IMR-90 (cell line): ENCODE measurements at regions not wholly inside any gene's neighbourhood (a gene's known extent, or its start where the extent isn't known, plus 50 kb on each side); places are given as distances from the start of the nearest gene placed in this dataset.

Experiments
- ATAC-seq: fragments of 200-7000 bp; cut with Tn5 transposase; 2 replicates; pipeline ENCODE4 v1.9.1; 2020; ENCODE audit warnings: low read depth, mild to moderate bottlenecking, moderate library complexity
- BruUV-seq: library from RNA; stranded (reverse); fragments of 400-500 nt; replicated peaks from 2 replicates; lab custom pipeline; 2021; lab: Mats Ljungman, UMichigan
- CTCF ChIA-PET: fragments of 300-600 bp; formaldehyde crosslinking; extraction: SDS; loops from one replicate; lab custom pipeline; 2021; ENCODE audit warnings: antibody characterized with exemption; lab: Yijun Ruan, JAX
- POLR2A ChIA-PET: fragments of 300-600 bp; sonication (Branson Sonifier 250); formaldehyde crosslinking; loops from one replicate; lab custom pipeline; 2022; ENCODE audit warnings: antibody characterized with exemption; ENCODE audit not compliant: unreplicated experiment; lab: Charles Lee
- DNase-seq: peaks from one replicate; pipeline ENCODE4 v3.0.0; 2013
- H2AFZ ChIP-seq: replicated peaks from 2 replicates; pipeline ENCODE3; 2013; ENCODE audit warnings: low read length, mild to moderate bottlenecking; ENCODE audit not compliant: poor library complexity
- H2AK5ac ChIP-seq: 2 replicates; pipeline ENCODE4 v1.6.1; 2013; ENCODE audit warnings: low read depth, low read length, inconsistent platforms
- H2AK9ac ChIP-seq: replicated peaks from 2 replicates; pipeline ENCODE3; 2013; ENCODE audit warnings: mild to moderate bottlenecking, low read depth, low read length, moderate library complexity; ENCODE audit not compliant: poor library complexity
- H2BK120ac ChIP-seq: 2 replicates; pipeline ENCODE4 v1.6.1; 2013; ENCODE audit warnings: low read depth, low read length, inconsistent platforms
- H2BK15ac ChIP-seq: 3 replicates; pipeline ENCODE4 v1.6.1; 2013; ENCODE audit warnings: low read depth, low read length, inconsistent platforms
- H2BK20ac ChIP-seq: 2 replicates; pipeline ENCODE4 v1.6.1; 2013; ENCODE audit warnings: low read depth, mild to moderate bottlenecking, inconsistent platforms, low read length, moderate library complexity
- H2BK5ac ChIP-seq: 2 replicates; pipeline ENCODE4 v1.6.1; 2013; ENCODE audit warnings: mild to moderate bottlenecking, low read depth, low read length, inconsistent platforms; ENCODE audit not compliant: poor library complexity, severe bottlenecking
- H3K14ac ChIP-seq: replicated peaks from 2 replicates; pipeline ENCODE4 v1.6.1; 2013; ENCODE audit warnings: low read depth, low read length, inconsistent platforms
- H3K18ac ChIP-seq: 2 replicates; pipeline ENCODE4 v1.6.1; 2013; ENCODE audit warnings: low read depth, low read length, control low read depth
- H3K23ac ChIP-seq: 2 replicates; pipeline ENCODE4 v1.6.1; 2013; ENCODE audit warnings: low read depth, low read length, inconsistent platforms
- H3K27ac ChIP-seq: 2 replicates; pipeline ENCODE4 v1.5.1; 2013; ENCODE audit warnings: mild to moderate bottlenecking, control low read depth, low read length; ENCODE audit not compliant: insufficient read depth
- H3K27me3 ChIP-seq: 2 replicates; pipeline ENCODE4 v1.6.1; 2013; ENCODE audit warnings: low read length; ENCODE audit not compliant: control insufficient read depth, insufficient read depth
- H3K36me3 ChIP-seq: 2 replicates; pipeline ENCODE4 v1.6.1; 2013; ENCODE audit warnings: low read length, mixed read lengths; ENCODE audit not compliant: control insufficient read depth, insufficient read depth
- H3K4ac ChIP-seq: 2 replicates; pipeline ENCODE4 v1.6.1; 2013; ENCODE audit warnings: low read depth, low read length, inconsistent platforms
- H3K4me1 ChIP-seq: 2 replicates; pipeline ENCODE4 v1.6.1; 2013; ENCODE audit warnings: low read length, mixed read lengths; ENCODE audit not compliant: control insufficient read depth, insufficient read depth
- H3K4me2 ChIP-seq: 2 replicates; pipeline ENCODE4 v1.6.1; 2013; ENCODE audit warnings: low read depth, mild to moderate bottlenecking, control low read depth, low read length, moderate library complexity
- H3K4me3 ChIP-seq: 2 replicates; pipeline ENCODE4 v1.5.1; 2013; ENCODE audit warnings: low read depth, mild to moderate bottlenecking, control low read depth, low read length, moderate library complexity; ENCODE audit not compliant: insufficient read depth
- H3K56ac ChIP-seq: 2 replicates; pipeline ENCODE4 v1.6.1; 2013; ENCODE audit warnings: low read length, inconsistent platforms; ENCODE audit not compliant: insufficient read depth; ENCODE audit errors: extremely low read depth
- H3K79me1 ChIP-seq, 2 experiments: 2 replicates each; pipeline ENCODE4 v1.6.1; 2013; ENCODE audit warnings: low read length in 2 of 2, inconsistent platforms in 1 of 2, low read depth in 1 of 2
- H3K9ac ChIP-seq: 2 replicates; pipeline ENCODE4 v1.6.1; 2013; ENCODE audit warnings: low read depth, low read length, control low read depth
- H3K9me1 ChIP-seq: 2 replicates; pipeline ENCODE4 v1.6.1; 2013; ENCODE audit warnings: low read length, inconsistent platforms; ENCODE audit not compliant: insufficient read depth
- H3K9me3 ChIP-seq: 2 replicates; pipeline ENCODE4 v1.6.1; 2013; ENCODE audit warnings: low read length; ENCODE audit not compliant: control insufficient read depth, insufficient read depth
- H4K20me1 ChIP-seq: 2 replicates; pipeline ENCODE4 v1.6.1; 2013; ENCODE audit warnings: low read length, inconsistent platforms; ENCODE audit not compliant: insufficient read depth
- H4K5ac ChIP-seq: 2 replicates; pipeline ENCODE4 v1.6.1; 2013; ENCODE audit warnings: mild to moderate bottlenecking, low read depth, low read length, control low read depth
- H4K8ac ChIP-seq, 2 experiments: 2 replicates each; pipeline ENCODE4 v1.6.1; 2013; ENCODE audit warnings: low read depth in 2 of 2, low read length in 2 of 2, control low read depth in 1 of 2, inconsistent platforms in 1 of 2
- H4K91ac ChIP-seq: 2 replicates; pipeline ENCODE4 v1.6.1; 2013; ENCODE audit warnings: low read depth, low read length, inconsistent platforms; ENCODE audit not compliant: insufficient read depth
- BHLHE40 ChIP-seq: fragments of 150-350 bp; IDR thresholded peaks from 2 replicates; pipeline ENCODE4 v1.6.1; 2016; ENCODE audit warnings: mild to moderate bottlenecking, low read depth, low read length
- CEBPB ChIP-seq: IDR thresholded peaks from 2 replicates; pipeline ENCODE4 v1.6.1; 2012; ENCODE audit warnings: low read depth, low read length, improper control_type of control experiment
- CHD1 ChIP-seq: IDR thresholded peaks from 2 replicates; pipeline ENCODE4 v1.6.1; 2012; ENCODE audit warnings: low read depth, low read length, improper control_type of control experiment
- CTCF ChIP-seq: conservative IDR thresholded peaks from 2 replicates; pipeline ENCODE4 v1.5.1; 2012; ENCODE audit warnings: mild to moderate bottlenecking, low read depth, low read length, improper control_type of control experiment
- ELK1 ChIP-seq: fragments of 150-350 bp; IDR thresholded peaks from 2 replicates; pipeline ENCODE4 v1.6.1; 2016; ENCODE audit warnings: low read depth, mild to moderate bottlenecking, low read length, moderate library complexity, borderline replicate concordance
- FOS ChIP-seq: fragments of 150-350 bp; IDR thresholded peaks from 2 replicates; pipeline ENCODE4 v1.6.1; 2016; ENCODE audit warnings: low read depth, low read length
- MAFK ChIP-seq: IDR thresholded peaks from 2 replicates; pipeline ENCODE4 v1.6.1; 2012; ENCODE audit warnings: low read depth, low read length, improper control_type of control experiment
- MAZ ChIP-seq: IDR thresholded peaks from 2 replicates; pipeline ENCODE4 v1.6.1; 2012; ENCODE audit warnings: low read depth, mild to moderate bottlenecking, low read length, improper control_type of control experiment, moderate library complexity, borderline replicate concordance
- MXI1 ChIP-seq: IDR thresholded peaks from 2 replicates; pipeline ENCODE4 v1.6.1; 2012; ENCODE audit warnings: low read depth, mild to moderate bottlenecking, low read length, moderate library complexity, borderline replicate concordance
- NFE2L2 ChIP-seq: fragments of 150-350 bp; IDR thresholded peaks from 2 replicates; pipeline ENCODE4 v1.6.1; 2016; ENCODE audit warnings: low read depth, mild to moderate bottlenecking, low read length
- POLR2A ChIP-seq: IDR thresholded peaks from 2 replicates; pipeline ENCODE4 v1.6.1; 2012; ENCODE audit warnings: mild to moderate bottlenecking, low read depth, low read length
- RAD21 ChIP-seq: IDR thresholded peaks from 2 replicates; pipeline ENCODE4 v1.6.1; 2012; ENCODE audit warnings: low read length, improper control_type of control experiment
- RCOR1 ChIP-seq: IDR thresholded peaks from 2 replicates; pipeline ENCODE4 v1.6.1; 2012; ENCODE audit warnings: mild to moderate bottlenecking, low read length, improper control_type of control experiment; ENCODE audit not compliant: insufficient replicate concordance
- RFX5 ChIP-seq: IDR thresholded peaks from 2 replicates; pipeline ENCODE4 v1.8.0; 2012; ENCODE audit warnings: low read depth, mild to moderate bottlenecking, low read length, moderate library complexity
- SMC3 ChIP-seq: fragments of 150-350 bp; IDR thresholded peaks from 2 replicates; pipeline ENCODE4 v1.6.1; 2016; ENCODE audit warnings: low read depth, mild to moderate bottlenecking, antibody characterized with exemption, low read length, moderate library complexity
- USF2 ChIP-seq: fragments of 150-350 bp; IDR thresholded peaks from 2 replicates; pipeline ENCODE4 v1.6.1; 2017; ENCODE audit warnings: mild to moderate bottlenecking, antibody characterized with exemption, low read length, low read depth
- WGBS, 2 experiments: methylation state at CpG; one replicate each; pipeline versions ENCODE4 v1.1.5 to v1.1.7; 2013; ENCODE audit warnings: missing lambda C conversion rate in 2 of 2; ENCODE audit not compliant: insufficient read length in 1 of 2; ENCODE audit errors: extremely low coverage in 2 of 2; 5-methylcytosine and 5-hydroxymethylcytosine counted together
- dilution Hi-C: fragments of 300-500 bp; cut with HindIII; formaldehyde crosslinking; loops from one replicate; pipeline ENCODE4 v1.14.3; 2018; ENCODE audit warnings: low sequenced_read_pairs; ENCODE audit not compliant: unreplicated experiment
- in situ Hi-C: fragments of 300-500 bp; cut with MboI; formaldehyde crosslinking; loops from 3 replicates; pipeline ENCODE4 v1.14.3; 2019; ENCODE audit warnings: low sequenced_read_pairs, inconsistent platforms, mixed read lengths
- intact Hi-C: fragments of 100-400 bp; cut with micrococcal nuclease; formaldehyde crosslinking; loops from 2 replicates; pipeline ENCODE4 v1.10.0; 2022

GRCh38 chr2:138157372-138157771 lies 193.1 kb downstream of the HNMT start:
- Histone ChIP-seq H3K14ac (no peak overlapping the region), H3K4me1 (no peaks in the 10 kb centered on the region), H3K4me3 (no peak overlapping the region), H3K56ac (no peak overlapping the region), H3K4me2 (no peak overlapping the region), H2BK120ac (no peak overlapping the region), H3K79me1 (no peaks in the 10 kb centered on the region), H3K27ac (no peak overlapping the region), H2BK5ac (no peak overlapping the region), H3K18ac (no peak overlapping the region), H3K9me3 (no peaks in the 10 kb centered on the region), H3K36me3 (no peaks in the 10 kb centered on the region), H3K9me1 (no peaks in the 10 kb centered on the region), H3K23ac (no peak overlapping the region), H3K4ac (no peak overlapping the region), H2AK5ac (no peak overlapping the region), H4K8ac (no peak overlapping the region), H2AK9ac (no peak overlapping the region), H2BK15ac (no peak overlapping the region), H2BK20ac (no peak overlapping the region), H3K27me3 (no peaks in the 10 kb centered on the region), H3K9ac (no peak overlapping the region), H4K91ac (no peak overlapping the region), H2AFZ (no peak overlapping the region), H4K5ac (no peak overlapping the region), H4K20me1 (no peaks in the 10 kb centered on the region)
- dilution Hi-C loops: no loop called here
- ChIA-PET POLR2A (no interaction called here), CTCF (interaction anchor here (0.5 kb wide), 1 partner anchor 1376 kb away, joined by 4 read pairs; no protein-coding TSS in a partner anchor)
- intact Hi-C loops: no loop called here
- in situ Hi-C loops: no loop called here
- no peak for TF ChIP-seq BHLHE40
- no peak for TF ChIP-seq NFE2L2
- no peak for TF ChIP-seq RAD21
- no peak for TF ChIP-seq CTCF
- no peak for TF ChIP-seq FOS
- no peak for TF ChIP-seq RFX5
- TF ChIP-seq SMC3: no peak
- TF ChIP-seq POLR2A: no peak
- no peak for TF ChIP-seq CEBPB
- TF ChIP-seq MAZ: no peak
- TF ChIP-seq MXI1: no peak
- TF ChIP-seq USF2: no peak
- no peak for TF ChIP-seq MAFK
- no peak for TF ChIP-seq ELK1
- TF ChIP-seq CHD1: no peak
- TF ChIP-seq RCOR1: no peak
- no peak for ATAC-seq
- DNase-seq: no peak
- no TSS peak for BruUV-seq
- no CpG with 5 or more reads among the region's 4 CpGs for WGBS, 2 experiments
